Loucy (cell line): ENCODE measurements at regions not wholly inside any gene's neighbourhood (a gene's known extent, or its start where the extent isn't known, plus 50 kb on each side); places are given as distances from the start of the nearest gene placed in this dataset.
A peak's percentile ranks its signal among the peaks of the same experiment; 100 is the strongest.

Source experiments
- H2AFZ ChIP-seq: fragments of 200-600 bp; sonication (generic); 2 replicates; pipeline ENCODE4 v1.6.0; 2016; ENCODE audit warnings: antibody characterized with exemption, mild to moderate bottlenecking, low read length, moderate library complexity
- H3F3A ChIP-seq: fragments of 200-600 bp; 2 replicates; pipeline ENCODE4 v1.6.0; 2016; ENCODE audit warnings: antibody characterized with exemption, low read depth, mild to moderate bottlenecking
- H3K27me3 ChIP-seq: fragments of 200-600 bp; sonication (generic); 2 replicates; pipeline ENCODE4 v1.6.1; 2014; ENCODE audit warnings: low read length, mild to moderate bottlenecking; ENCODE audit not compliant: insufficient read depth, poor library complexity, severe bottlenecking
- H3K36me3 ChIP-seq: fragments of 200-600 bp; sonication (generic); 2 replicates; pipeline ENCODE4 v1.6.1; 2016; ENCODE audit warnings: low read length; ENCODE audit not compliant: insufficient read depth
- H3K4me1 ChIP-seq: fragments of 200-600 bp; sonication (generic); 2 replicates; pipeline ENCODE4 v1.5.1; 2014; ENCODE audit warnings: low read length, mild to moderate bottlenecking; ENCODE audit not compliant: insufficient read depth, poor library complexity, severe bottlenecking
- H3K4me2 ChIP-seq: fragments of 200-600 bp; sonication (generic); 2 replicates; pipeline ENCODE4 v1.6.0; 2014; ENCODE audit warnings: antibody characterized with exemption, low read length, low read depth, mild to moderate bottlenecking; ENCODE audit not compliant: poor library complexity, severe bottlenecking
- H3K4me3 ChIP-seq: fragments of 200-600 bp; sonication (generic); 2 replicates; pipeline ENCODE4 v1.5.1; 2014; ENCODE audit warnings: low read length, mild to moderate bottlenecking, mixed read lengths; ENCODE audit not compliant: poor library complexity, severe bottlenecking
- H3K79me2 ChIP-seq: fragments of 200-600 bp; sonication (generic); 2 replicates; pipeline ENCODE4 v1.6.1; 2014; ENCODE audit warnings: low read length; ENCODE audit not compliant: insufficient read depth
- H3K9ac ChIP-seq: fragments of 200-600 bp; sonication (generic); 2 replicates; pipeline ENCODE4 v1.6.0; 2014; ENCODE audit warnings: mild to moderate bottlenecking, low read depth, low read length, moderate library complexity; ENCODE audit not compliant: poor library complexity, severe bottlenecking
- H3K9me2 ChIP-seq: fragments of 200-600 bp; sonication (generic); replicated peaks from 2 replicates; pipeline ENCODE4 v1.6.1; 2016; ENCODE audit warnings: low read depth, low read length, mixed read lengths
- H3K9me3 ChIP-seq: fragments of 200-600 bp; sonication (generic); 2 replicates; pipeline ENCODE4 v1.6.1; 2014; ENCODE audit warnings: mild to moderate bottlenecking, antibody characterized with exemption, low read length, low read depth; ENCODE audit not compliant: insufficient read depth
- H4K20me1 ChIP-seq: fragments of 200-600 bp; sonication (generic); 2 replicates; pipeline ENCODE4 v1.6.0; 2014; ENCODE audit warnings: antibody characterized with exemption, low read length, mild to moderate bottlenecking; ENCODE audit not compliant: insufficient read depth, poor library complexity, severe bottlenecking
- CTCF ChIP-seq: fragments of 200-600 bp; sonication (generic); conservative IDR thresholded peaks from 2 replicates; pipeline ENCODE4 v1.5.1; 2014; ENCODE audit warnings: mild to moderate bottlenecking, antibody characterized with exemption, low read length
- EZH2phosphoT487 ChIP-seq: fragments of 200-600 bp; IDR thresholded peaks from 2 replicates; pipeline ENCODE4 v1.6.1; 2018; ENCODE audit warnings: antibody characterized with exemption, mild to moderate bottlenecking, moderate library complexity, borderline replicate concordance

- H3F3A ChIP-seq: no peaks in the 10 kb centered on the region
- H2AFZ ChIP-seq: no peak overlapping the region
Measured at GRCh38 chr15:70214276-70214675, 116.6 kb upstream of the TLE3 start.

GRCh38 chr15:70213794-70214193, 116.1 kb upstream of the TLE3 start:
- H3K4me1 ChIP-seq: peaks cover 5% of the 10 kb centered on the region
- TF ChIP-seq CTCF (no peak), EZH2phosphoT487 (no peak)
- no peak overlapping the region for H3K4me3 ChIP-seq
- H3F3A ChIP-seq: no peaks in the 10 kb centered on the region
- no peaks in the 10 kb centered on the region for H3K36me3 ChIP-seq
- no peaks in the 10 kb centered on the region for H3K9me3 ChIP-seq
- H2AFZ ChIP-seq: no peak overlapping the region
- no peaks in the 10 kb centered on the region for H3K9me2 ChIP-seq
- no peaks in the 10 kb centered on the region for H4K20me1 ChIP-seq
- no peak overlapping the region for H3K4me2 ChIP-seq
- no peaks in the 10 kb centered on the region for H3K79me2 ChIP-seq
- H3K9ac ChIP-seq: no peak overlapping the region
- H3K27me3 ChIP-seq: no peaks in the 10 kb centered on the region

More at GRCh38 chr15:70214276-70214675, 116.6 kb upstream of the TLE3 start:
- no peak overlapping the region for H3K4me3 ChIP-seq
- no peak overlapping the region for H3K9ac ChIP-seq
- no peaks in the 10 kb centered on the region for H3K27me3 ChIP-seq
- peaks cover 9% of the 10 kb centered on the region for H3K4me1 ChIP-seq
- H4K20me1 ChIP-seq: no peaks in the 10 kb centered on the region
- no peaks in the 10 kb centered on the region for H3K36me3 ChIP-seq
- H3K79me2 ChIP-seq: no peaks in the 10 kb centered on the region
- H3K4me2 ChIP-seq: no peak overlapping the region
- H3K9me2 ChIP-seq: no peaks in the 10 kb centered on the region
- peak; percentile 42; the same call in 1 of the 2 replicates for TF ChIP-seq CTCF
- TF ChIP-seq EZH2phosphoT487: no peak
- H3K9me3 ChIP-seq: no peaks in the 10 kb centered on the region

DNA sequence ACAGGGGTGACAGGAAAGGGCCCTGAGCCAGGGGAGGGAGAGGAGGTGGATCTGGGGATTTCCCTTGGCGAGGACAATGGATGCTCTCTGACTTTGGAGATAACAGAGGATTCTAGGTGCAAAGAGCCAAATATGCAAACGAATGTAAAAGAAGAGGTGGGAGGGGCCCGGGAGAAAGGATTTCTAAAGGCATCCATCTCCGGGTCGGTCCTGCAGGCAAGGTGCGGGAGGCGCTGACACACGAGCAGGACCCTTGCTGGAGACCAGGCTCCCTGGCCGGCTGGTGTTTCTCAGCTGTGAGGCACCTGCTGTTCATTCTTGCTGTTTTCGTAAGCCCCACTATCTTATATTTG, 115.2 kb upstream of the TLE3 start:
- H3K4me2 ChIP-seq: no peak overlapping the region
- peaks cover 4% of the 10 kb centered on the region for H3K4me1 ChIP-seq
- H3K9me3 ChIP-seq: no peaks in the 10 kb centered on the region
- no peaks in the 10 kb centered on the region for H3K9me2 ChIP-seq
- TF ChIP-seq EZH2phosphoT487 (no peak), CTCF (no peak)
- H3K36me3 ChIP-seq: no peaks in the 10 kb centered on the region
- no peaks in the 10 kb centered on the region for H4K20me1 ChIP-seq
- H3K79me2 ChIP-seq: no peaks in the 10 kb centered on the region
- H3F3A ChIP-seq: no peaks in the 10 kb centered on the region
- no peak overlapping the region for H2AFZ ChIP-seq
- H3K9ac ChIP-seq: no peak overlapping the region
- H3K4me3 ChIP-seq: no peak overlapping the region
- no peaks in the 10 kb centered on the region for H3K27me3 ChIP-seq
